IMR-90 (cell line): ENCODE measurements at regions not wholly inside any gene's neighbourhood (a gene's known extent, or its start where the extent isn't known, plus 50 kb on each side); places are given as distances from the start of the nearest gene placed in this dataset.

Source experiments
- ATAC-seq: fragments of 200-7000 bp; cut with Tn5 transposase; 2 replicates; pipeline ENCODE4 v1.9.1; 2020; ENCODE audit warnings: low read depth, mild to moderate bottlenecking, moderate library complexity
- BruUV-seq: library from RNA; stranded (reverse); fragments of 400-500 nt; replicated peaks from 2 replicates; lab custom pipeline; 2021; lab: Mats Ljungman, UMichigan
- CTCF ChIA-PET: fragments of 300-600 bp; formaldehyde crosslinking; extraction: SDS; loops from one replicate; lab custom pipeline; 2021; ENCODE audit warnings: antibody characterized with exemption; lab: Yijun Ruan, JAX
- POLR2A ChIA-PET: fragments of 300-600 bp; sonication (Branson Sonifier 250); formaldehyde crosslinking; loops from one replicate; lab custom pipeline; 2022; ENCODE audit warnings: antibody characterized with exemption; ENCODE audit not compliant: unreplicated experiment; lab: Charles Lee
- DNase-seq: peaks from one replicate; pipeline ENCODE4 v3.0.0; 2013
- H2AFZ ChIP-seq: replicated peaks from 2 replicates; pipeline ENCODE3; 2013; ENCODE audit warnings: low read length, mild to moderate bottlenecking; ENCODE audit not compliant: poor library complexity
- H2AK5ac ChIP-seq: 2 replicates; pipeline ENCODE4 v1.6.1; 2013; ENCODE audit warnings: low read depth, low read length, inconsistent platforms
- H2AK9ac ChIP-seq: replicated peaks from 2 replicates; pipeline ENCODE3; 2013; ENCODE audit warnings: mild to moderate bottlenecking, low read depth, low read length, moderate library complexity; ENCODE audit not compliant: poor library complexity
- H2BK120ac ChIP-seq: 2 replicates; pipeline ENCODE4 v1.6.1; 2013; ENCODE audit warnings: low read depth, low read length, inconsistent platforms
- H2BK15ac ChIP-seq: 3 replicates; pipeline ENCODE4 v1.6.1; 2013; ENCODE audit warnings: low read depth, low read length, inconsistent platforms
- H2BK20ac ChIP-seq: 2 replicates; pipeline ENCODE4 v1.6.1; 2013; ENCODE audit warnings: low read depth, mild to moderate bottlenecking, inconsistent platforms, low read length, moderate library complexity
- H2BK5ac ChIP-seq: 2 replicates; pipeline ENCODE4 v1.6.1; 2013; ENCODE audit warnings: mild to moderate bottlenecking, low read depth, low read length, inconsistent platforms; ENCODE audit not compliant: poor library complexity, severe bottlenecking
- H3K14ac ChIP-seq: replicated peaks from 2 replicates; pipeline ENCODE4 v1.6.1; 2013; ENCODE audit warnings: low read depth, low read length, inconsistent platforms
- H3K18ac ChIP-seq: 2 replicates; pipeline ENCODE4 v1.6.1; 2013; ENCODE audit warnings: low read depth, low read length, control low read depth
- H3K23ac ChIP-seq: 2 replicates; pipeline ENCODE4 v1.6.1; 2013; ENCODE audit warnings: low read depth, low read length, inconsistent platforms
- H3K27ac ChIP-seq: 2 replicates; pipeline ENCODE4 v1.5.1; 2013; ENCODE audit warnings: mild to moderate bottlenecking, control low read depth, low read length; ENCODE audit not compliant: insufficient read depth
- H3K27me3 ChIP-seq: 2 replicates; pipeline ENCODE4 v1.6.1; 2013; ENCODE audit warnings: low read length; ENCODE audit not compliant: control insufficient read depth, insufficient read depth
- H3K36me3 ChIP-seq: 2 replicates; pipeline ENCODE4 v1.6.1; 2013; ENCODE audit warnings: low read length, mixed read lengths; ENCODE audit not compliant: control insufficient read depth, insufficient read depth
- H3K4ac ChIP-seq: 2 replicates; pipeline ENCODE4 v1.6.1; 2013; ENCODE audit warnings: low read depth, low read length, inconsistent platforms
- H3K4me1 ChIP-seq: 2 replicates; pipeline ENCODE4 v1.6.1; 2013; ENCODE audit warnings: low read length, mixed read lengths; ENCODE audit not compliant: control insufficient read depth, insufficient read depth
- H3K4me2 ChIP-seq: 2 replicates; pipeline ENCODE4 v1.6.1; 2013; ENCODE audit warnings: low read depth, mild to moderate bottlenecking, control low read depth, low read length, moderate library complexity
- H3K4me3 ChIP-seq: 2 replicates; pipeline ENCODE4 v1.5.1; 2013; ENCODE audit warnings: low read depth, mild to moderate bottlenecking, control low read depth, low read length, moderate library complexity; ENCODE audit not compliant: insufficient read depth
- H3K56ac ChIP-seq: 2 replicates; pipeline ENCODE4 v1.6.1; 2013; ENCODE audit warnings: low read length, inconsistent platforms; ENCODE audit not compliant: insufficient read depth; ENCODE audit errors: extremely low read depth
- H3K79me1 ChIP-seq, 2 experiments: 2 replicates each; pipeline ENCODE4 v1.6.1; 2013; ENCODE audit warnings: low read length in 2 of 2, inconsistent platforms in 1 of 2, low read depth in 1 of 2
- H3K9ac ChIP-seq: 2 replicates; pipeline ENCODE4 v1.6.1; 2013; ENCODE audit warnings: low read depth, low read length, control low read depth
- H3K9me1 ChIP-seq: 2 replicates; pipeline ENCODE4 v1.6.1; 2013; ENCODE audit warnings: low read length, inconsistent platforms; ENCODE audit not compliant: insufficient read depth
- H3K9me3 ChIP-seq: 2 replicates; pipeline ENCODE4 v1.6.1; 2013; ENCODE audit warnings: low read length; ENCODE audit not compliant: control insufficient read depth, insufficient read depth
- H4K20me1 ChIP-seq: 2 replicates; pipeline ENCODE4 v1.6.1; 2013; ENCODE audit warnings: low read length, inconsistent platforms; ENCODE audit not compliant: insufficient read depth
- H4K5ac ChIP-seq: 2 replicates; pipeline ENCODE4 v1.6.1; 2013; ENCODE audit warnings: mild to moderate bottlenecking, low read depth, low read length, control low read depth
- H4K8ac ChIP-seq, 2 experiments: 2 replicates each; pipeline ENCODE4 v1.6.1; 2013; ENCODE audit warnings: low read depth in 2 of 2, low read length in 2 of 2, control low read depth in 1 of 2, inconsistent platforms in 1 of 2
- H4K91ac ChIP-seq: 2 replicates; pipeline ENCODE4 v1.6.1; 2013; ENCODE audit warnings: low read depth, low read length, inconsistent platforms; ENCODE audit not compliant: insufficient read depth
- BHLHE40 ChIP-seq: fragments of 150-350 bp; IDR thresholded peaks from 2 replicates; pipeline ENCODE4 v1.6.1; 2016; ENCODE audit warnings: mild to moderate bottlenecking, low read depth, low read length
- MAFK ChIP-seq: IDR thresholded peaks from 2 replicates; pipeline ENCODE4 v1.6.1; 2012; ENCODE audit warnings: low read depth, low read length, improper control_type of control experiment
- WGBS, 2 experiments: methylation state at CpG; one replicate each; pipeline versions ENCODE4 v1.1.5 to v1.1.7; 2013; ENCODE audit warnings: missing lambda C conversion rate in 2 of 2; ENCODE audit not compliant: insufficient read length in 1 of 2; ENCODE audit errors: extremely low coverage in 2 of 2; 5-methylcytosine and 5-hydroxymethylcytosine counted together
- dilution Hi-C: fragments of 300-500 bp; cut with HindIII; formaldehyde crosslinking; loops from one replicate; pipeline ENCODE4 v1.14.3; 2018; ENCODE audit warnings: low sequenced_read_pairs; ENCODE audit not compliant: unreplicated experiment
- in situ Hi-C: fragments of 300-500 bp; cut with MboI; formaldehyde crosslinking; loops from 3 replicates; pipeline ENCODE4 v1.14.3; 2019; ENCODE audit warnings: low sequenced_read_pairs, inconsistent platforms, mixed read lengths
- intact Hi-C: fragments of 100-400 bp; cut with micrococcal nuclease; formaldehyde crosslinking; loops from 2 replicates; pipeline ENCODE4 v1.10.0; 2022

DNA sequence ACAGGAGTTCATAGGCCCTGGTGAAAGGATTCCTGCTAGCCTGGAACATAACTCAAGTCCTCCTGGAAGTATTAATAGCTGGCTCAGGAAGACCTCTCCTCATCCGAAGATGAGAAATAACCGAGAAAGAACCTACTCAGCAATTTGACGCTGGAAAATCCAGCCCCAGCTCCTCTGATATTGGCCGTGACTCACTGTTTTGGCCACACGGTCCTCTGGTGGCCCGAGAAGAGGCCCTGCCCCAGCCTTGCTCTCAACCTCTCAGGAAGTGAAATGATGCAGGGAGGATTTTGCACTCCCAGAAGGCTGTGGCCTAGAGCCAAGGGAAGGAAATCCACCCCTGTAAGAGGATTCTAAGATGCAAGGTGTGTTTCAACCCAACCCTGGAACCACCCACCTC, 121.6 kb downstream of the MTPAP start:
- Histone ChIP-seq H3K56ac (no peak overlapping the region), H2AFZ (peak overlapping the region; percentile 18), H2BK5ac (no peak overlapping the region), H3K79me1 (no peaks in the 10 kb centered on the region), H2BK15ac (no peak overlapping the region), H2BK120ac (no peak overlapping the region), H2BK20ac (no peak overlapping the region), H4K8ac (no peak overlapping the region), H4K91ac (no peak overlapping the region), H3K4ac (no peak overlapping the region), H3K9ac (no peak overlapping the region), H2AK5ac (no peak overlapping the region), H3K9me1 (no peaks in the 10 kb centered on the region), H3K36me3 (no peaks in the 10 kb centered on the region), H3K14ac (0 out of 2 replicates have a peak overlapping the region, but pooled peaks have one; percentile 32), H3K9me3 (no peaks in the 10 kb centered on the region), H3K27ac (no peak overlapping the region), H4K20me1 (no peaks in the 10 kb centered on the region), H4K5ac (no peak overlapping the region), H3K4me3 (no peak overlapping the region), H3K27me3 (peaks cover 3% of the 10 kb centered on the region; the same call in 1 of the 2 replicates), H3K18ac (no peak overlapping the region), H3K4me2 (no peak overlapping the region), H3K23ac (no peak overlapping the region), H3K4me1 (no peaks in the 10 kb centered on the region), H2AK9ac (no peak overlapping the region)
- no peak for ATAC-seq
- CTCF ChIA-PET = interaction anchor here (0.7 kb wide), 1 partner anchor 185 kb away, joined by 3 read pairs; no protein-coding TSS in a partner anchor
- POLR2A ChIA-PET = no interaction called here
- DNase-seq = no peak
- intact Hi-C loops (no loop called here), in situ Hi-C loops (no loop called here), dilution Hi-C loops (no loop called here)
- peak; percentile 54 for TF ChIP-seq MAFK
- no peak for TF ChIP-seq BHLHE40
- whole genome bisulfite sequencing, 2 experiments = 95% methylated on average over 4 of the region's 6 CpGs; no CpG with 5 or more reads in 1 of the 2 experiments
- BruUV-seq = no TSS peak
